H1 (cell line): ENCODE measurements at regions not wholly inside any gene's neighbourhood (a gene's known extent, or its start where the extent isn't known, plus 50 kb on each side); places are given as distances from the start of the nearest gene placed in this dataset.

Source experiments
- CTCF ChIA-PET: fragments of 300-600 bp; sonication (Branson Sonifier 250); formaldehyde crosslinking; loops from one replicate; lab custom pipeline; 2021; ENCODE audit not compliant: partially characterized antibody; lab: Charles Lee
- POLR2A ChIA-PET: fragments of 300-600 bp; sonication (Branson Sonifier 250); formaldehyde crosslinking; loops from one replicate; lab custom pipeline; 2021; ENCODE audit warnings: inconsistent platforms; ENCODE audit not compliant: partially characterized antibody; lab: Charles Lee
- DNase-seq, 2 experiments: peaks; one replicate each; pipeline versions ENCODE4 v3.0.0 to v3.0.0-alpha.2; 2010 to 2022; ENCODE audit warnings: low spot score in 2 of 2, low read depth in 1 of 2, mixed read lengths in 1 of 2
- FAIRE-seq: peaks from 2 replicates; lab custom pipeline; 2011; peaks lifted over from hg19 to GRCh38; lab: Jason Lieb, UNC
- H2AFZ ChIP-seq: 2 replicates; pipeline ENCODE4 v1.8.1; 2012; ENCODE audit warnings: low read length, inconsistent platforms
- H2AK5ac ChIP-seq: 2 replicates; pipeline ENCODE4 v1.6.1; 2013; ENCODE audit warnings: low read depth, low read length
- H2BK120ac ChIP-seq: replicated peaks from 2 replicates; pipeline ENCODE3; 2013; ENCODE audit warnings: low read depth, low read length, inconsistent platforms
- H2BK12ac ChIP-seq: 2 replicates; pipeline ENCODE4 v1.6.1; 2013; ENCODE audit warnings: low read depth, low read length
- H2BK15ac ChIP-seq: 2 replicates; pipeline ENCODE4 v1.6.1; 2013; ENCODE audit warnings: low read length
- H2BK20ac ChIP-seq: 2 replicates; pipeline ENCODE4 v1.6.1; 2013; ENCODE audit warnings: low read length
- H2BK5ac ChIP-seq: 2 replicates; pipeline ENCODE4 v1.6.1; 2013; ENCODE audit warnings: low read depth, low read length
- H3K14ac ChIP-seq: 2 replicates; pipeline ENCODE4 v1.6.1; 2013; ENCODE audit warnings: inconsistent platforms; ENCODE audit not compliant: insufficient read length
- H3K18ac ChIP-seq: 2 replicates; pipeline ENCODE4 v1.6.1; 2013; ENCODE audit warnings: low read length; ENCODE audit errors: extremely low read depth
- H3K23ac ChIP-seq: 2 replicates; pipeline ENCODE4 v1.6.1; 2013; ENCODE audit warnings: inconsistent platforms; ENCODE audit not compliant: insufficient read length
- H3K23me2 ChIP-seq: 2 replicates; pipeline ENCODE4 v1.6.1; 2013; ENCODE audit warnings: low read depth, low read length
- H3K27ac ChIP-seq: 2 replicates; pipeline ENCODE4 v1.6.1; 2011; ENCODE audit warnings: low read depth, low read length, inconsistent platforms
- H3K27me3 ChIP-seq, 4 experiments: replicated peaks in 1 of 4; 1 replicate in 1 of 4; 2 replicates in 3 of 4; pipeline versions ENCODE4 v1.6.1 to v1.8.1; 2011 to 2013; ENCODE audit warnings: low read length in 3 of 4, mild to moderate bottlenecking in 3 of 4, inconsistent platforms in 2 of 4, mixed read lengths in 2 of 4, moderate library complexity in 1 of 4; ENCODE audit not compliant: control insufficient read depth in 3 of 4, insufficient read depth in 3 of 4; ENCODE audit errors: extremely low read depth in 1 of 4
- H3K36me3 ChIP-seq, 4 experiments: 2 replicates each; pipeline versions ENCODE4 v1.6.1 to v1.8.1; 2011 to 2013; ENCODE audit warnings: mild to moderate bottlenecking in 4 of 4, low read length in 3 of 4, moderate library complexity in 2 of 4, control low read depth in 1 of 4, inconsistent platforms in 1 of 4; ENCODE audit not compliant: insufficient read depth in 4 of 4, control insufficient read depth in 2 of 4
- H3K4ac ChIP-seq: replicated peaks from 2 replicates; pipeline ENCODE3; 2013; ENCODE audit warnings: low read length, low read depth, mixed read lengths, inconsistent platforms; ENCODE audit not compliant: insufficient read length
- H3K4me1 ChIP-seq, 4 experiments: replicated peaks in 1 of 4; 1 replicate in 1 of 4; 2 replicates in 3 of 4; pipeline versions ENCODE4 v1.6.1 to v1.8.1; 2011 to 2013; ENCODE audit warnings: low read length in 3 of 4, inconsistent platforms in 2 of 4, mixed read lengths in 1 of 4; ENCODE audit not compliant: insufficient read depth in 4 of 4, control insufficient read depth in 3 of 4
- H3K4me2 ChIP-seq, 2 experiments: 2 replicates each; pipeline versions ENCODE4 v1.6.1 to v1.8.1; 2011 to 2013; ENCODE audit warnings: low read depth in 2 of 2, low read length in 2 of 2, control low read depth in 1 of 2, inconsistent platforms in 1 of 2, mild to moderate bottlenecking in 1 of 2; ENCODE audit not compliant: insufficient read depth in 1 of 2
- H3K4me3 ChIP-seq, 4 experiments: fragments of 200-600, 300-600 bp in 1 of 4; sonication (generic), shearing (Covaris generic), sonication (Bioruptor Twin) in 1 of 4; 2 replicates each; pipeline versions ENCODE4 v1.5.1 to v1.8.1; 2011 to 2016; ENCODE audit warnings: low read length in 4 of 4, low read depth in 3 of 4, control low read depth in 2 of 4, inconsistent platforms in 2 of 4, mild to moderate bottlenecking in 2 of 4, mixed read lengths in 1 of 4, moderate library complexity in 1 of 4; ENCODE audit not compliant: insufficient read depth in 2 of 4; ENCODE audit errors: extremely low read depth in 1 of 4
- H3K56ac ChIP-seq: replicated peaks from 2 replicates; pipeline ENCODE3; 2013; ENCODE audit warnings: low read depth, mild to moderate bottlenecking, mixed read lengths, low read length, inconsistent platforms; ENCODE audit not compliant: insufficient read length
- H3K79me1 ChIP-seq: 2 replicates; pipeline ENCODE4 v1.6.1; 2013; ENCODE audit warnings: low read depth, low read length, control low read depth
- H3K79me2 ChIP-seq, 2 experiments: 2 replicates each; pipeline versions ENCODE4 v1.6.1 to v1.8.1; 2012 to 2013; ENCODE audit warnings: low read length in 2 of 2, mild to moderate bottlenecking in 2 of 2, inconsistent platforms in 1 of 2; ENCODE audit not compliant: insufficient read depth in 2 of 2, control insufficient read depth in 1 of 2
- H3K9ac ChIP-seq, 4 experiments: replicated peaks in 1 of 4; 1 replicate in 1 of 4; 2 replicates in 3 of 4; pipeline versions ENCODE4 v1.6.1 to v1.8.1; 2011 to 2013; ENCODE audit warnings: low read depth in 3 of 4, low read length in 3 of 4, control low read depth in 2 of 4, mild to moderate bottlenecking in 2 of 4, moderate library complexity in 2 of 4, inconsistent platforms in 1 of 4; ENCODE audit errors: extremely low read depth in 1 of 4
- H3K9me3 ChIP-seq, 2 experiments: 2 replicates each; pipeline versions ENCODE4 v1.6.1 to v1.8.1; 2012 to 2013; ENCODE audit warnings: mild to moderate bottlenecking in 2 of 2, moderate library complexity in 2 of 2, control low read depth in 1 of 2, inconsistent platforms in 1 of 2, low read depth in 1 of 2, low read length in 1 of 2, mixed read lengths in 1 of 2; ENCODE audit not compliant: insufficient read depth in 2 of 2
- H4K20me1 ChIP-seq, 2 experiments: replicated peaks in 1 of 2; 2 replicates each; pipeline versions ENCODE3 to v1.8.1; 2011 to 2013; ENCODE audit warnings: inconsistent platforms in 2 of 2, low read length in 2 of 2, mild to moderate bottlenecking in 1 of 2; ENCODE audit not compliant: insufficient read depth in 2 of 2, control insufficient read depth in 1 of 2
- H4K5ac ChIP-seq: 2 replicates; pipeline ENCODE4 v1.6.1; 2013; ENCODE audit warnings: low read length, low read depth, mixed read lengths, inconsistent platforms; ENCODE audit not compliant: insufficient read length
- H4K8ac ChIP-seq: 2 replicates; pipeline ENCODE4 v1.8.0; 2013; ENCODE audit warnings: mild to moderate bottlenecking, moderate library complexity, low read length, inconsistent platforms; ENCODE audit not compliant: insufficient read depth; ENCODE audit errors: extremely low read depth
- H4K91ac ChIP-seq: replicated peaks from 2 replicates; pipeline ENCODE3; 2013; ENCODE audit warnings: low read length, mixed read lengths, inconsistent platforms; ENCODE audit not compliant: insufficient read length
- CEBPB ChIP-seq: IDR thresholded peaks from 2 replicates; pipeline ENCODE4 v1.6.1; 2012; ENCODE audit warnings: low read depth, low read length
- CHD2 ChIP-seq: IDR thresholded peaks from 2 replicates; pipeline ENCODE4 v1.6.1; 2012; ENCODE audit warnings: low read length, improper control_type of control experiment
- EZH2 ChIP-seq: fragments of 200-600 bp; sonication (generic); IDR thresholded peaks from 2 replicates; pipeline ENCODE4 v1.7.1; 2012; ENCODE audit warnings: low read depth, mild to moderate bottlenecking, moderate library complexity, low read length, inconsistent platforms; ENCODE audit not compliant: severe bottlenecking
- JUND ChIP-seq: IDR thresholded peaks from 2 replicates; pipeline ENCODE4 v1.6.1; 2011; ENCODE audit warnings: mild to moderate bottlenecking, improper control_type of control experiment, low read length
- KDM1A ChIP-seq: fragments of 200-600, 300-600 bp; sonication (generic); IDR thresholded peaks from 2 replicates; pipeline ENCODE4 v1.7.1; 2016; ENCODE audit warnings: mild to moderate bottlenecking, low read length, borderline replicate concordance
- PHF8 ChIP-seq: fragments of 200-600 bp; sonication (generic); conservative IDR thresholded peaks from 2 replicates; pipeline ENCODE4 v1.7.1; 2012; ENCODE audit warnings: low read depth, mild to moderate bottlenecking, inconsistent platforms, low read length, moderate library complexity
- POLR2A ChIP-seq, 2 experiments: IDR thresholded peaks; 1 replicate in 1 of 2; 2 replicates in 1 of 2; pipeline ENCODE4 v1.6.1; 2011; ENCODE audit warnings: low read depth in 2 of 2, low read length in 2 of 2, mild to moderate bottlenecking in 2 of 2; ENCODE audit errors: control extremely low read depth in 1 of 2
- POU5F1 ChIP-seq: IDR thresholded peaks from 2 replicates; pipeline ENCODE4 v1.6.1; 2011; ENCODE audit warnings: low read depth, mild to moderate bottlenecking, low read length, moderate library complexity
- SIX5 ChIP-seq: IDR thresholded peaks from 2 replicates; pipeline ENCODE4 v1.6.1; 2011; ENCODE audit warnings: mild to moderate bottlenecking, low read depth, low read length
- SP4 ChIP-seq: IDR thresholded peaks from 2 replicates; pipeline ENCODE4 v1.6.1; 2012; ENCODE audit warnings: low read length, inconsistent platforms
- TAF7 ChIP-seq: optimal IDR thresholded peaks from 2 replicates; pipeline ENCODE3; 2011; ENCODE audit warnings: low read depth, mild to moderate bottlenecking, inconsistent platforms, low read length, moderate library complexity, borderline replicate concordance
- ZNF274 ChIP-seq: IDR thresholded peaks from 2 replicates; pipeline ENCODE4 v1.7.0; 2012; ENCODE audit warnings: low read length, borderline replicate concordance; ENCODE audit errors: extremely low read depth
- WGBS, 2 experiments: shearing (Covaris generic) in 1 of 2; methylation state at CpG; one replicate each; pipeline versions ENCODE4 v1.1.6 to v1.1.7; 2013 to 2015; ENCODE audit warnings: low lambda C conversion rate in 2 of 2, mixed read lengths in 2 of 2, inconsistent platforms in 1 of 2, low coverage in 1 of 2, missing lambda C conversion rate in 1 of 2; ENCODE audit not compliant: insufficient replicate concordance in 2 of 2, insufficient coverage in 1 of 2, insufficient read length in 1 of 2; ENCODE audit errors: extremely low coverage in 1 of 2, missing lambda C conversion rate in 1 of 2; 5-methylcytosine and 5-hydroxymethylcytosine counted together
- TF ChIP-seq, protein P1 (sequence below): IDR thresholded peaks from 2 replicates; pipeline ENCODE4 v1.6.1; 2011; ENCODE audit warnings: low read length, improper control_type of control experiment

DNA sequence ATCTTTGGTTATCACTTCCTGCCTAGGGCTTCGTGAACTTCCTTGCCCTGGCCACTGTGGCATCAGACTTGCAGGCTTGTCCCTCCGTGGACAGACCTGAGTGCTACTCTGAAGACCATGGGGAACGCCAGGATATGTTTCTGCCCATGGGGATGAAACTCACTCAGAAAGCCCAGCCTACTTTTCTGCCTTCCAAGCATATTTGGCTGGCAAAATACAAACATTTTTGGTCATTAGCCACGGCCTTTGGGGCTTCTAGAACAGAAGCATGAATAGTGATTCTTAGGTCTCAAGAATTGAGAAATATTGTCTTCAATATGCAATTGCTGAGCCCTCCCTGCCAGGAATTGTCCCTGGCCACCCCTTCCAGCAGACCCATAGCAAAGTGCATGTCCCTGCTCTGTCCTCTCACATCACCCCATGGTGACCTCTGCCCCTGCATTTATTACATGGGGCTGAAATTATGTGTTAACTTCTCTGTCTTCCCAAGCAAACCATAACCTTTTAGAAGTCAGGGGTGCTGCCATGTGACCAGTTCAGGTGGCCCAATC lies 152.4 kb downstream of the OSR1 start:
- 88% methylated on average over 4 of the region's 4 CpGs; no CpG with 5 or more reads in 1 of the 2 experiments for WGBS, 2 experiments
- Histone ChIP-seq H3K4me3 (no peak overlapping the region), H3K23me2 (no peaks in the 10 kb centered on the region), H3K36me3 (no peaks in the 10 kb centered on the region), H3K27me3 (no peaks in the 10 kb centered on the region), H2AK5ac (no peak overlapping the region), H3K18ac (no peak overlapping the region), H3K4me2 (no peak overlapping the region), H2BK15ac (no peak overlapping the region), H3K9me3 (no peaks in the 10 kb centered on the region), H2BK120ac (no peak overlapping the region), H3K4me1 (no peaks in the 10 kb centered on the region), H4K5ac (no peak overlapping the region), H3K4ac (no peak overlapping the region), H4K20me1 (no peaks in the 10 kb centered on the region), H2AFZ (no peak overlapping the region), H2BK5ac (no peak overlapping the region), H3K79me1 (no peaks in the 10 kb centered on the region), H3K79me2 (no peaks in the 10 kb centered on the region), H2BK12ac (no peak overlapping the region), H4K8ac (no peak overlapping the region), H3K9ac (no peak overlapping the region), H3K23ac (no peak overlapping the region), H3K27ac (no peak overlapping the region), H4K91ac (no peak overlapping the region), H2BK20ac (no peak overlapping the region), H3K14ac (no peak overlapping the region), H3K56ac (no peak overlapping the region)
- FAIRE-seq (no peak), DNase-seq (no peak)
- TF ChIP-seq POLR2A (IDR thresholded peaks at IDR 0.05; ENCODE audit: control extremely low read depth in 1 of 2, low read depth in 2 of 2, low read length in 2 of 2) (no peak), SIX5 (no peak), PHF8 (no peak), CEBPB (no peak), TAF7 (no peak), JUND (no peak), EZH2 (no peak), POU5F1 (no peak), ZNF274 (no peak), CHD2 (no peak), SP4 (no peak), KDM1A (no peak)
- TF ChIP-seq, protein P1, sequence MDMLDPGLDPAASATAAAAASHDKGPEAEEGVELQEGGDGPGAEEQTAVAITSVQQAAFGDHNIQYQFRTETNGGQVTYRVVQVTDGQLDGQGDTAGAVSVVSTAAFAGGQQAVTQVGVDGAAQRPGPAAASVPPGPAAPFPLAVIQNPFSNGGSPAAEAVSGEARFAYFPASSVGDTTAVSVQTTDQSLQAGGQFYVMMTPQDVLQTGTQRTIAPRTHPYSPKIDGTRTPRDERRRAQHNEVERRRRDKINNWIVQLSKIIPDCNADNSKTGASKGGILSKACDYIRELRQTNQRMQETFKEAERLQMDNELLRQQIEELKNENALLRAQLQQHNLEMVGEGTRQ: no peak
- POLR2A ChIA-PET: no interaction called here
- CTCF ChIA-PET: no interaction called here
